HuH-7.5 (cell line): ENCODE measurements at regions not wholly inside any gene's neighbourhood (a gene's known extent, or its start where the extent isn't known, plus 50 kb on each side); places are given as distances from the start of the nearest gene placed in this dataset.

ENCODE experiments used
- DNase-seq: peaks from one replicate; pipeline ENCODE4 v3.0.0; 2011; ENCODE audit warnings: low spot score

GRCh38 chr11:57103899-57104605 is 77.7 kb upstream of the LRRC55 start:
- no peak for DNase-seq

- no peak for DNase-seq
Measured at GRCh38 chr11:57109331-57109730, 72.4 kb upstream of the LRRC55 start.

- no peak for DNase-seq
Measured at GRCh38 chr11:57111619-57112018, 70.1 kb upstream of the LRRC55 start.

- peak; percentile 53 for DNase-seq
Measured at GRCh38 chr11:57116654-57117053, 65.1 kb upstream of the LRRC55 start.

- DNase-seq, result no peak
Measured at GRCh38 chr11:57120192-57120965, 61.4 kb upstream of the LRRC55 start.

GRCh38 chr11:57121996-57122395 is 59.8 kb upstream of the LRRC55 start:
- DNase-seq, result no peak

GRCh38 chr11:57123590-57123989 is 58.2 kb upstream of the LRRC55 start:
- no peak for DNase-seq

GRCh38 chr11:57124505-57124904 is 57.2 kb upstream of the LRRC55 start:
- DNase-seq, result no peak

GRCh38 chr11:57124917-57125316 is 56.8 kb upstream of the LRRC55 start:
- DNase-seq, result no peak

- no peak for DNase-seq
Measured at GRCh38 chr11:57126766-57127400, 54.9 kb upstream of the LRRC55 start.

GRCh38 chr11:57131080-57131790 is 50.5 kb upstream of the LRRC55 start:
- peak; percentile 62 for DNase-seq
